HCT116 (cell line): ENCODE measurements at regions not wholly inside any gene's neighbourhood (a gene's known extent, or its start where the extent isn't known, plus 50 kb on each side); places are given as distances from the start of the nearest gene placed in this dataset.

Source experiments
- ATAC-seq: fragments of 200-7000 bp; cut with Tn5 transposase; 2 replicates; pipeline ENCODE4 v1.9.1; 2020; ENCODE audit warnings: mild to moderate bottlenecking, moderate library complexity
- BruUV-seq: library from RNA; stranded (reverse); fragments of 400-500 nt; replicated peaks from 2 replicates; lab custom pipeline; 2021; lab: Mats Ljungman, UMichigan
- CTCF ChIA-PET: fragments of 300-600 bp; sonication (Branson Sonifier 250); formaldehyde crosslinking; loops from one replicate; lab custom pipeline; 2021; ENCODE audit warnings: antibody characterized with exemption; lab: Charles Lee
- POLR2A ChIA-PET: fragments of 300-600, 350-600 bp; sonication (Branson Sonifier 250); formaldehyde crosslinking; loops from one replicate; lab custom pipeline; 2021; ENCODE audit warnings: antibody characterized with exemption; lab: Charles Lee
- RAD21 ChIA-PET, 2 experiments: fragments of 300-600 bp; sonication (Branson Sonifier 250); formaldehyde crosslinking; loops; one replicate each; lab custom pipeline; 2023; ENCODE audit warnings: low total read pairs in 2 of 2; ENCODE audit not compliant: uncharacterized antibody in 2 of 2, unreplicated experiment in 2 of 2, low non-redundant PET in 1 of 2; lab: Charles Lee
- DNase-seq: peaks from one replicate; pipeline ENCODE4 v3.0.0-alpha.2; 2010; ENCODE audit warnings: low read depth, low spot score
- H2AFZ ChIP-seq: fragments of 200-600 bp; shearing (Covaris generic), sonication (generic); 2 replicates; pipeline ENCODE4 v1.6.1; 2017; ENCODE audit warnings: low read depth, mixed run types, mixed read lengths, antibody characterized with exemption, low read length; ENCODE audit not compliant: poor library complexity, severe bottlenecking
- H3K27ac ChIP-seq: 2 replicates; pipeline ENCODE4 v1.5.1; 2012; ENCODE audit warnings: low read depth, low read length
- H3K27me3 ChIP-seq: fragments of 200-600 bp; sonication (generic); 2 replicates; pipeline ENCODE4 v1.6.1; 2016; ENCODE audit warnings: mixed run types, low read length, mixed read lengths; ENCODE audit not compliant: insufficient read depth
- H3K36me3 ChIP-seq, 2 experiments: fragments of 200-500 bp in 1 of 2; fragments of 200-600 bp in 1 of 2; sonication (Bioruptor generic) in 1 of 2; sonication (generic) in 1 of 2; 2 replicates each; pipeline versions ENCODE4 v1.5.1 to v1.6.1; 2014 to 2016; ENCODE audit warnings: low read length in 2 of 2, inconsistent platforms in 1 of 2, mixed read lengths in 1 of 2, mixed run types in 1 of 2; ENCODE audit not compliant: insufficient read depth in 2 of 2, control insufficient read depth in 1 of 2
- H3K4me1 ChIP-seq, 2 experiments: fragments of 200-600 bp in 1 of 2; sonication (generic) in 1 of 2; 2 replicates each; pipeline versions ENCODE4 v1.5.1 to v1.6.1; 2012 to 2017; ENCODE audit warnings: low read length in 2 of 2, inconsistent platforms in 1 of 2, mild to moderate bottlenecking in 1 of 2, mixed read lengths in 1 of 2, mixed run types in 1 of 2, moderate library complexity in 1 of 2; ENCODE audit not compliant: insufficient read depth in 2 of 2, control insufficient read depth in 1 of 2
- H3K4me2 ChIP-seq: fragments of 200-600 bp; sonication (generic); 2 replicates; pipeline ENCODE4 v1.6.1; 2017; ENCODE audit warnings: mixed run types, low read length, mixed read lengths
- H3K4me3 ChIP-seq, 2 experiments: fragments of 200-600 bp in 1 of 2; sonication (generic) in 1 of 2; replicated peaks in 1 of 2; 2 replicates each; pipeline ENCODE4 v1.5.1; 2011 to 2016; ENCODE audit warnings: low read length in 2 of 2, control low read depth in 1 of 2, low read depth in 1 of 2, mild to moderate bottlenecking in 1 of 2, mixed read lengths in 1 of 2, mixed run types in 1 of 2
- H3K79me2 ChIP-seq: fragments of 200-600 bp; sonication (generic); 2 replicates; pipeline ENCODE4 v1.6.1; 2017; ENCODE audit warnings: mild to moderate bottlenecking, mixed run types, low read length, moderate library complexity, mixed read lengths; ENCODE audit not compliant: insufficient read depth
- H3K9ac ChIP-seq: fragments of 200-600 bp; sonication (generic); 2 replicates; pipeline ENCODE4 v1.6.1; 2016; ENCODE audit warnings: low read length, mixed read lengths
- H3K9me2 ChIP-seq: fragments of 200-600 bp; sonication (generic), shearing (Covaris generic); 2 replicates; pipeline ENCODE4 v1.6.1; 2017; ENCODE audit warnings: mixed run types, mild to moderate bottlenecking, moderate library complexity; ENCODE audit not compliant: insufficient read depth
- H3K9me3 ChIP-seq, 2 experiments: fragments of 200-500 bp in 1 of 2; fragments of 200-600 bp in 1 of 2; sonication (Bioruptor generic) in 1 of 2; sonication (generic) in 1 of 2; 2 replicates each; pipeline ENCODE4 v1.6.1; 2014 to 2017; ENCODE audit warnings: low read length in 2 of 2, mixed read lengths in 2 of 2, inconsistent platforms in 1 of 2, low read depth in 1 of 2, mild to moderate bottlenecking in 1 of 2, mixed run types in 1 of 2, moderate library complexity in 1 of 2; ENCODE audit not compliant: control insufficient read depth in 1 of 2, insufficient read depth in 1 of 2
- H4K20me1 ChIP-seq: fragments of 200-600 bp; sonication (generic), shearing (Covaris generic); 2 replicates; pipeline ENCODE4 v1.6.1; 2017; ENCODE audit warnings: mixed run types, mild to moderate bottlenecking, moderate library complexity; ENCODE audit not compliant: insufficient read depth
- ATF3 ChIP-seq: IDR thresholded peaks from 2 replicates; pipeline ENCODE4 v1.6.1; 2012
- CTCF ChIP-seq, 3 experiments: fragments of 200-600 bp in 1 of 3; sonication (generic) in 1 of 3; IDR thresholded peaks in 2 of 3; conservative IDR thresholded peaks in 1 of 3; 2 replicates each; pipeline ENCODE4 v1.5.1; 2012 to 2017; ENCODE audit warnings: low read depth in 2 of 3, low read length in 2 of 3, antibody characterized with exemption in 1 of 3, borderline replicate concordance in 1 of 3, control low read depth in 1 of 3, mild to moderate bottlenecking in 1 of 3, mixed read lengths in 1 of 3, mixed run types in 1 of 3, moderate library complexity in 1 of 3; ENCODE audit not compliant: insufficient read depth in 1 of 3
- EGR1 ChIP-seq: IDR thresholded peaks from 2 replicates; pipeline ENCODE4 v1.6.1; 2012; ENCODE audit warnings: low read depth
- EZH2phosphoT487 ChIP-seq: fragments of 200-600 bp; IDR thresholded peaks from 2 replicates; pipeline ENCODE4 v1.6.1; 2018; ENCODE audit warnings: antibody characterized with exemption, borderline replicate concordance
- FOSL1 ChIP-seq: IDR thresholded peaks from 2 replicates; pipeline ENCODE4 v1.6.1; 2012; ENCODE audit warnings: low read depth
- MAX ChIP-seq: IDR thresholded peaks from 2 replicates; pipeline ENCODE4 v1.6.1; 2012
- POLR2A ChIP-seq: IDR thresholded peaks from 2 replicates; pipeline ENCODE4 v1.7.0; 2011; ENCODE audit warnings: borderline replicate concordance; ENCODE audit not compliant: insufficient read depth, insufficient read length; ENCODE audit errors: extremely low read depth
- POLR2AphosphoS5 ChIP-seq: IDR thresholded peaks from 2 replicates; pipeline ENCODE4 v1.6.1; 2011; ENCODE audit warnings: mild to moderate bottlenecking, low read depth, low read length, moderate library complexity
- RAD21 ChIP-seq: IDR thresholded peaks from 2 replicates; pipeline ENCODE4 v1.6.1; 2012; ENCODE audit warnings: low read depth, mild to moderate bottlenecking
- SRF ChIP-seq: IDR thresholded peaks from 2 replicates; pipeline ENCODE4 v1.6.1; 2012; ENCODE audit warnings: low read depth
- TCF7L2 ChIP-seq: IDR thresholded peaks from 2 replicates; pipeline ENCODE4 v1.7.0; 2011; ENCODE audit warnings: borderline replicate concordance, inconsistent platforms; ENCODE audit not compliant: insufficient read depth, insufficient read length; ENCODE audit errors: extremely low read depth
- intact Hi-C: fragments of 100-400 bp; cut with micrococcal nuclease; formaldehyde crosslinking; loops from 2 replicates; pipeline ENCODE4 v1.10.0; 2022

- DNase-seq (peak; percentile 27), ATAC-seq (peak; percentile 80)
- CTCF ChIA-PET, result no interaction called here
- H3K4me2 ChIP-seq, result no peak overlapping the region
- no peaks in the 10 kb centered on the region for H3K36me3 ChIP-seq
- TF ChIP-seq RAD21, result peak; percentile 44; the same call in 1 of the 2 replicates
- TF ChIP-seq POLR2A, result no peak
- TF ChIP-seq CTCF (IDR thresholded peaks at IDR 0.05 in 2 of 3, conservative IDR thresholded peaks at IDR 0.05 in 1 of 3; ENCODE audit: borderline replicate concordance in 1 of 3, insufficient read depth in 1 of 3, low read depth in 2 of 3, low read length in 2 of 3), result peak in 2 of 3 experiments; percentile 40 to 46; a peak in 4 of 6 replicates
- peaks cover 0 to 4% of the 10 kb centered on the region in 2 experiments; a peak in 1 of 4 replicates for H3K4me1 ChIP-seq
- no peaks in the 10 kb centered on the region for H3K27me3 ChIP-seq
- H3K9me2 ChIP-seq, result 0 out of 2 replicates have a peak, but pooled peaks cover 2% of the 10 kb centered on the region
- RAD21 ChIA-PET, result no interaction called here
- no peak overlapping the region for H2AFZ ChIP-seq
- no peaks in the 10 kb centered on the region for H4K20me1 ChIP-seq
- no peak overlapping the region for H3K9ac ChIP-seq
- no peak overlapping the region for H3K4me3 ChIP-seq
- intact Hi-C loops, result no loop called here
- H3K79me2 ChIP-seq, result no peaks in the 10 kb centered on the region
- no peak overlapping the region for H3K27ac ChIP-seq
- no TSS peak for BruUV-seq
- no peaks in the 10 kb centered on the region for H3K9me3 ChIP-seq
- POLR2A ChIA-PET, result no interaction called here
Observed at GRCh38 chr6:168737481-168737880, 296.5 kb downstream of the SMOC2 start.

- no peak overlapping the region for H3K27ac ChIP-seq
- 0 out of 2 replicates have a peak, but pooled peaks cover 3% of the 10 kb centered on the region for H3K9me2 ChIP-seq
- ChIA-PET RAD21 (no interaction called here), POLR2A (no interaction called here)
- H3K9me3 ChIP-seq, result no peaks in the 10 kb centered on the region
- no peak overlapping the region for H2AFZ ChIP-seq
- H4K20me1 ChIP-seq, result no peaks in the 10 kb centered on the region
- no peak for DNase-seq
- intact Hi-C loops, result no loop called here
- H3K9ac ChIP-seq, result no peak overlapping the region
- TF ChIP-seq TCF7L2 (no peak), CTCF (IDR thresholded peaks at IDR 0.05 in 2 of 3, conservative IDR thresholded peaks at IDR 0.05 in 1 of 3; ENCODE audit: borderline replicate concordance in 1 of 3, insufficient read depth in 1 of 3, low read depth in 2 of 3, low read length in 2 of 3) (no peak), FOSL1 (no peak), EGR1 (no peak), SRF (no peak), POLR2AphosphoS5 (no peak), EZH2phosphoT487 (no peak), RAD21 (no peak), MAX (no peak), ATF3 (no peak), POLR2A (no peak)
- TF ChIP-seq, all 23 proteins: peak for 0
- H3K79me2 ChIP-seq, result no peaks in the 10 kb centered on the region
- CTCF ChIA-PET, result no interaction called here
- peaks cover 0 to 4% of the 10 kb centered on the region in 2 experiments; a peak in 1 of 4 replicates for H3K4me1 ChIP-seq
- no peaks in the 10 kb centered on the region for H3K27me3 ChIP-seq
- no peak for ATAC-seq
- BruUV-seq, result no TSS peak
- H3K4me2 ChIP-seq, result no peak overlapping the region
- no peak overlapping the region for H3K4me3 ChIP-seq
- no peaks in the 10 kb centered on the region for H3K36me3 ChIP-seq
Observed at GRCh38 chr6:168737014-168737413, 296.0 kb downstream of the SMOC2 start.
